SK-N-SH (cell line): ENCODE measurements at regions not wholly inside any gene's neighbourhood (a gene's known extent, or its start where the extent isn't known, plus 50 kb on each side); places are given as distances from the start of the nearest gene placed in this dataset.

Source experiments
- EP300 ChIP-seq, 2 experiments: IDR thresholded peaks; 2 replicates each; pipeline versions ENCODE4 v1.4.0 to v1.6.1; 2012; ENCODE audit warnings: borderline replicate concordance in 1 of 2, low read depth in 1 of 2, low read length in 1 of 2
- FOSL2 ChIP-seq: IDR thresholded peaks from 2 replicates; pipeline ENCODE4 v1.4.0; 2012; ENCODE audit warnings: low read depth, mild to moderate bottlenecking, moderate library complexity, borderline replicate concordance
- RFX5 ChIP-seq: IDR thresholded peaks from 2 replicates; pipeline ENCODE4 v1.6.1; 2012; ENCODE audit warnings: mild to moderate bottlenecking, improper control_type of control experiment, low read length
- TF ChIP-seq, protein P1 (sequence below): fragments of 200-600 bp; sonication (generic); IDR thresholded peaks from 2 replicates; pipeline ENCODE4 v1.6.1; 2017; ENCODE audit warnings: antibody characterized with exemption, mild to moderate bottlenecking, moderate library complexity

DNA sequence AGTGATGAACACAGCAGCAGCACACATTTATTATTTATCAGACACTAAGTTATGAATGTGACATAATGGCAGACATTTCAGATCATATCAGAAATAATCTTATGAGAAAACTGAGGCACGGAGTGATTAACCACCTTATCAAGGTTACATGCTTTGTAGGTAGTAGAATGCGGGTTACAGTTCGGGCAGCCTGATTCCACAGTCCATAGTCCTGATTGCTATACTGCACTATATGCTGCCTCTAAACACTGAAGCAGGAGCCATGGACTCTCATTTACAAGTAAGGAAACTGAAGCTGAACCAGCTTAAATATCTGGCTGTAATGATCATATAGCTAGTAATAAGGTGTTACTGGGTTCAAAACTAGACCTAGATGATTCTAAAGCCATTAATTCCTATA, 291.3 kb upstream of the ADAMTSL1 start:
- no peak for TF ChIP-seq RFX5
- no peak for TF ChIP-seq EP300 (IDR thresholded peaks at IDR 0.05; ENCODE audit: borderline replicate concordance in 1 of 2, low read depth in 1 of 2, low read length in 1 of 2)
- TF ChIP-seq, protein P1, sequence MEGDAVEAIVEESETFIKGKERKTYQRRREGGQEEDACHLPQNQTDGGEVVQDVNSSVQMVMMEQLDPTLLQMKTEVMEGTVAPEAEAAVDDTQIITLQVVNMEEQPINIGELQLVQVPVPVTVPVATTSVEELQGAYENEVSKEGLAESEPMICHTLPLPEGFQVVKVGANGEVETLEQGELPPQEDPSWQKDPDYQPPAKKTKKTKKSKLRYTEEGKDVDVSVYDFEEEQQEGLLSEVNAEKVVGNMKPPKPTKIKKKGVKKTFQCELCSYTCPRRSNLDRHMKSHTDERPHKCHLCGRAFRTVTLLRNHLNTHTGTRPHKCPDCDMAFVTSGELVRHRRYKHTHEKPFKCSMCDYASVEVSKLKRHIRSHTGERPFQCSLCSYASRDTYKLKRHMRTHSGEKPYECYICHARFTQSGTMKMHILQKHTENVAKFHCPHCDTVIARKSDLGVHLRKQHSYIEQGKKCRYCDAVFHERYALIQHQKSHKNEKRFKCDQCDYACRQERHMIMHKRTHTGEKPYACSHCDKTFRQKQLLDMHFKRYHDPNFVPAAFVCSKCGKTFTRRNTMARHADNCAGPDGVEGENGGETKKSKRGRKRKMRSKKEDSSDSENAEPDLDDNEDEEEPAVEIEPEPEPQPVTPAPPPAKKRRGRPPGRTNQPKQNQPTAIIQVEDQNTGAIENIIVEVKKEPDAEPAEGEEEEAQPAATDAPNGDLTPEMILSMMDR = no peak
- no peak for TF ChIP-seq FOSL2
